Loucy (cell line): ENCODE measurements at regions not wholly inside any gene's neighbourhood (a gene's known extent, or its start where the extent isn't known, plus 50 kb on each side); places are given as distances from the start of the nearest gene placed in this dataset.

Experiments used
- EZH2phosphoT487 ChIP-seq: fragments of 200-600 bp; IDR thresholded peaks from 2 replicates; pipeline ENCODE4 v1.6.1; 2018; ENCODE audit warnings: antibody characterized with exemption, mild to moderate bottlenecking, moderate library complexity, borderline replicate concordance
- TF ChIP-seq, protein P1 (sequence below): fragments of 200-600 bp; sonication (generic); conservative IDR thresholded peaks from 2 replicates; pipeline ENCODE4 v1.5.1; 2014; ENCODE audit warnings: mild to moderate bottlenecking, antibody characterized with exemption, low read length

DNA sequence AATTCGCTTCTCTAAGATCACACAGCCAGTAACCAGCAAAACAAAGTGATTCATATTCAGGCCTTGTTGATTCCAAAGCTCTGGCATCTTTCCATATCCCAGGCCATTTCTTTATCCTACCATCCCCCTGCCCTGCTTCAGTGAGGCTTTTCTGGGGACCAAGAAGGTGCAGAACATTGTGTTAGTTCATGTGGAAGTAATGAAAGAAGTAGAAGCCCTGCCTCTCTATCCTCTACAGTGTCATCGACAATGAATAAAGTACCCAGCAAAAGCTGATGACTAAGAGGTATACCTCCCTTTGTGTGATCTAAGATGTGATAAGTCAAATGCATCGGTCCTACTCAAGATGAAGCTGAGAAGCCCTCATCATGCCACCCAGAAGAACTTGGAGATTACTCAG lies 383.2 kb downstream of the BCL11A start:
- TF ChIP-seq, protein P1, sequence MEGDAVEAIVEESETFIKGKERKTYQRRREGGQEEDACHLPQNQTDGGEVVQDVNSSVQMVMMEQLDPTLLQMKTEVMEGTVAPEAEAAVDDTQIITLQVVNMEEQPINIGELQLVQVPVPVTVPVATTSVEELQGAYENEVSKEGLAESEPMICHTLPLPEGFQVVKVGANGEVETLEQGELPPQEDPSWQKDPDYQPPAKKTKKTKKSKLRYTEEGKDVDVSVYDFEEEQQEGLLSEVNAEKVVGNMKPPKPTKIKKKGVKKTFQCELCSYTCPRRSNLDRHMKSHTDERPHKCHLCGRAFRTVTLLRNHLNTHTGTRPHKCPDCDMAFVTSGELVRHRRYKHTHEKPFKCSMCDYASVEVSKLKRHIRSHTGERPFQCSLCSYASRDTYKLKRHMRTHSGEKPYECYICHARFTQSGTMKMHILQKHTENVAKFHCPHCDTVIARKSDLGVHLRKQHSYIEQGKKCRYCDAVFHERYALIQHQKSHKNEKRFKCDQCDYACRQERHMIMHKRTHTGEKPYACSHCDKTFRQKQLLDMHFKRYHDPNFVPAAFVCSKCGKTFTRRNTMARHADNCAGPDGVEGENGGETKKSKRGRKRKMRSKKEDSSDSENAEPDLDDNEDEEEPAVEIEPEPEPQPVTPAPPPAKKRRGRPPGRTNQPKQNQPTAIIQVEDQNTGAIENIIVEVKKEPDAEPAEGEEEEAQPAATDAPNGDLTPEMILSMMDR: no peak
- no peak for TF ChIP-seq EZH2phosphoT487
